Activated B cell treated with CpG ODN at 0.5 μM for 24 hours (primary cell): ENCODE measurements at regions not wholly inside any gene's neighbourhood (a gene's known extent, or its start where the extent isn't known, plus 50 kb on each side); places are given as distances from the start of the nearest gene placed in this dataset.

Experiments
- ATAC-seq: fragments of 200-7000 bp; cut with Tn5 transposase; one replicate; pipeline ENCODE4 v1.10.0; 2021; ENCODE audit warnings: low read depth, mild to moderate bottlenecking, moderate library complexity
- CTCF ChIA-PET: fragments of 350-600 bp; sonication (Branson Sonifier 250); formaldehyde crosslinking; loops from one replicate; lab custom pipeline; 2021; ENCODE audit warnings: antibody characterized with exemption; lab: Charles Lee
- POLR2A ChIA-PET: fragments of 350-600 bp; sonication (Branson Sonifier 250); formaldehyde crosslinking; loops from one replicate; lab custom pipeline; 2021; ENCODE audit warnings: antibody characterized with exemption; lab: Charles Lee
- DNase-seq: peaks from one replicate; pipeline ENCODE4 v3.0.0; 2022
- H3K27ac Mint-ChIP-seq: one replicate; pipeline ENCODE4 v1.8.0; 2020; ENCODE audit warnings: mixed read lengths
- H3K27me3 Mint-ChIP-seq: one replicate; pipeline ENCODE4 v1.8.0; 2021; ENCODE audit warnings: mixed read lengths
- H3K36me3 Mint-ChIP-seq: one replicate; pipeline ENCODE4 v1.8.0; 2021; ENCODE audit warnings: low read depth, mixed read lengths
- H3K4me1 Mint-ChIP-seq: one replicate; pipeline ENCODE4 v1.8.0; 2021; ENCODE audit warnings: mixed read lengths
- H3K4me3 Mint-ChIP-seq: one replicate; pipeline ENCODE4 v1.8.0; 2020; ENCODE audit warnings: mild to moderate bottlenecking, mixed read lengths
- H3K9me3 Mint-ChIP-seq: one replicate; pipeline ENCODE4 v1.8.0; 2020; ENCODE audit warnings: mixed read lengths
- intact Hi-C: fragments of 100-400 bp; cut with micrococcal nuclease; formaldehyde crosslinking; loops from one replicate; pipeline ENCODE4 v1.15.1; 2024
- TF ChIP-seq, protein P1 (sequence below): fragments of 200-600 bp; IDR thresholded peaks from one replicate; pipeline ENCODE4 v1.8.0; 2022; ENCODE audit warnings: antibody characterized with exemption, mild to moderate bottlenecking

DNA sequence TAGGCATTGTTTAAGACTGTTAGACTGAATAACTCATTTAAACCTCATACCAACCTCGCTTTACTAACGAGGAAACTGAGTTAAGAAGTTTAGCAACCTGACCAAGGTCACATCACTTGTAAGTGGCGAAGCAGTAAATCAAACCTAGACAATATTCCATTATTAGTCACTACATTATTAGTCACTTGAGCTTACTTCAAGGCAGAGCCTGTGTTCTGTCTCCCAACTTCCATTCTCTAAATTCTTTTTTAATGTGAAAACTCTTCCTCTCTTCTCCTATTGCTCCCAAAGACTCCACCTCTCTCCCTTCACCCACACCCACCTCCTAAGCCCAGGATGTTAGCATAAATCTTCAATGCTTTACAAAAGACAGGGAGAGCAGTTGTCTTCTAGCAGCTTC, 156.5 kb downstream of the ARL6IP6 start:
- DNase-seq: no peak

GRCh38 chr2:152870239-152870638, 151.8 kb downstream of the ARL6IP6 start:
- TF ChIP-seq, protein P1, sequence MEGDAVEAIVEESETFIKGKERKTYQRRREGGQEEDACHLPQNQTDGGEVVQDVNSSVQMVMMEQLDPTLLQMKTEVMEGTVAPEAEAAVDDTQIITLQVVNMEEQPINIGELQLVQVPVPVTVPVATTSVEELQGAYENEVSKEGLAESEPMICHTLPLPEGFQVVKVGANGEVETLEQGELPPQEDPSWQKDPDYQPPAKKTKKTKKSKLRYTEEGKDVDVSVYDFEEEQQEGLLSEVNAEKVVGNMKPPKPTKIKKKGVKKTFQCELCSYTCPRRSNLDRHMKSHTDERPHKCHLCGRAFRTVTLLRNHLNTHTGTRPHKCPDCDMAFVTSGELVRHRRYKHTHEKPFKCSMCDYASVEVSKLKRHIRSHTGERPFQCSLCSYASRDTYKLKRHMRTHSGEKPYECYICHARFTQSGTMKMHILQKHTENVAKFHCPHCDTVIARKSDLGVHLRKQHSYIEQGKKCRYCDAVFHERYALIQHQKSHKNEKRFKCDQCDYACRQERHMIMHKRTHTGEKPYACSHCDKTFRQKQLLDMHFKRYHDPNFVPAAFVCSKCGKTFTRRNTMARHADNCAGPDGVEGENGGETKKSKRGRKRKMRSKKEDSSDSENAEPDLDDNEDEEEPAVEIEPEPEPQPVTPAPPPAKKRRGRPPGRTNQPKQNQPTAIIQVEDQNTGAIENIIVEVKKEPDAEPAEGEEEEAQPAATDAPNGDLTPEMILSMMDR: no peak
- POLR2A ChIA-PET: no interaction called here
- no peaks in the 10 kb centered on the region for H3K27me3 Mint-ChIP-seq
- H3K36me3 Mint-ChIP-seq: no peaks in the 10 kb centered on the region
- H3K4me1 Mint-ChIP-seq: no peaks in the 10 kb centered on the region
- DNase-seq (no peak), ATAC-seq (no peak)
- H3K4me3 Mint-ChIP-seq: no peak overlapping the region
- CTCF ChIA-PET: no interaction called here
- intact Hi-C loops: no loop called here
- H3K27ac Mint-ChIP-seq: no peak overlapping the region
- H3K9me3 Mint-ChIP-seq: no peaks in the 10 kb centered on the region

More for the DNA sequence above, 156.5 kb downstream of the ARL6IP6 start:
- no peak overlapping the region for H3K27ac Mint-ChIP-seq
- no peak for ATAC-seq
- no peaks in the 10 kb centered on the region for H3K36me3 Mint-ChIP-seq
- intact Hi-C loops: no loop called here
- H3K9me3 Mint-ChIP-seq: no peaks in the 10 kb centered on the region
- POLR2A ChIA-PET: no interaction called here
- H3K4me1 Mint-ChIP-seq: no peaks in the 10 kb centered on the region
- H3K27me3 Mint-ChIP-seq: no peaks in the 10 kb centered on the region
- TF ChIP-seq, protein P1: no peak
- H3K4me3 Mint-ChIP-seq: no peak overlapping the region
- CTCF ChIA-PET: no interaction called here

DNA sequence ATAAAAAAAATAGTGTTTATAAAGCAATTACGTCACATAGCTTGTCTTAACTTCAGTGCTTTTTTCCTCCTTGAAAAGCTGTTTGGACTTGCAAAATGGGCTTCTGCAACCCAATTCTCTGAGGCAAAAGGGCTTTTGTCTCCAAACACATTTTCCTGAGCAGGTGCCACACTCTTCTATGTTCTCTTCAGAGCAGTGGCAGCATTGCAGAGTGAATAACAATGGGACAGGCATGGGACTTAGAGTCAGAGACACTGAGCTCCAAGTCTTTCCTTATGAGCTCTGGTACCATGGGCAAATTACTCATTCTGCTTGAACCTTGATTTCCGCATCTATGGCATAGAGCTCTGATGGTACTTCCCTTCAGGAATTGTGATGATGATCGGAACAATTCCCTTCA, 149.0 kb downstream of the ARL6IP6 start:
- H3K4me3 Mint-ChIP-seq: no peak overlapping the region
- TF ChIP-seq, protein P1: no peak
- H3K36me3 Mint-ChIP-seq: no peaks in the 10 kb centered on the region
- CTCF ChIA-PET: no interaction called here
- no peaks in the 10 kb centered on the region for H3K27me3 Mint-ChIP-seq
- H3K4me1 Mint-ChIP-seq: no peaks in the 10 kb centered on the region
- peaks cover 7% of the 10 kb centered on the region for H3K9me3 Mint-ChIP-seq
- intact Hi-C loops: no loop called here
- DNase-seq: no peak
- POLR2A ChIA-PET: no interaction called here
- no peak for ATAC-seq
- H3K27ac Mint-ChIP-seq: no peak overlapping the region

GRCh38 chr2:152864601-152865149, 146.3 kb downstream of the ARL6IP6 start:
- Mint-ChIP-seq H3K4me1 (no peaks in the 10 kb centered on the region), H3K4me3 (no peak overlapping the region), H3K36me3 (no peaks in the 10 kb centered on the region), H3K27me3 (no peaks in the 10 kb centered on the region), H3K27ac (no peak overlapping the region), H3K9me3 (peaks cover 20% of the 10 kb centered on the region)
- intact Hi-C loops: no loop called here
- DNase-seq: no peak
- ChIA-PET POLR2A (no interaction called here), CTCF (no interaction called here)
- TF ChIP-seq, protein P1: no peak
- no peak for ATAC-seq

GRCh38 chr2:152863826-152864225, 145.4 kb downstream of the ARL6IP6 start:
- Mint-ChIP-seq H3K27me3 (no peaks in the 10 kb centered on the region), H3K27ac (no peak overlapping the region), H3K4me1 (no peaks in the 10 kb centered on the region), H3K4me3 (no peak overlapping the region), H3K9me3 (peaks cover 20% of the 10 kb centered on the region), H3K36me3 (no peaks in the 10 kb centered on the region)
- ATAC-seq (no peak), DNase-seq (no peak)
- TF ChIP-seq, protein P1: no peak
- ChIA-PET POLR2A (no interaction called here), CTCF (no interaction called here)
- intact Hi-C loops: no loop called here
